Ectodermal cell (in vitro differentiated cells): ENCODE measurements at regions not wholly inside any gene's neighbourhood (a gene's known extent, or its start where the extent isn't known, plus 50 kb on each side); places are given as distances from the start of the nearest gene placed in this dataset.

Source experiments
- H3K27ac ChIP-seq: 2 replicates; pipeline ENCODE4 v1.7.0; 2013; ENCODE audit warnings: mild to moderate bottlenecking, low read depth, low read length; ENCODE audit not compliant: insufficient read depth, poor library complexity, severe bottlenecking
- H3K27me3 ChIP-seq: 2 replicates; pipeline ENCODE4 v1.7.0; 2013; ENCODE audit warnings: mild to moderate bottlenecking, low read length; ENCODE audit not compliant: insufficient read depth, control insufficient read depth, poor library complexity, severe bottlenecking
- H3K36me3 ChIP-seq: one replicate; pipeline ENCODE4 v1.7.0; 2013; ENCODE audit warnings: low read length; ENCODE audit not compliant: control insufficient read depth, insufficient read depth
- H3K4me1 ChIP-seq: one replicate; pipeline ENCODE4 v1.7.0; 2013; ENCODE audit warnings: low read length; ENCODE audit not compliant: control insufficient read depth, insufficient read depth
- H3K4me3 ChIP-seq: 2 replicates; pipeline ENCODE4 v1.7.0; 2013; ENCODE audit warnings: low read depth, low read length, control low read depth; ENCODE audit not compliant: insufficient read depth
- H3K9me3 ChIP-seq: 2 replicates; pipeline ENCODE4 v1.7.0; 2013; ENCODE audit warnings: mild to moderate bottlenecking, low read length, moderate library complexity; ENCODE audit not compliant: control insufficient read depth
- WGBS, 2 experiments: methylation state at CpG; one replicate each; pipeline ENCODE4 v1.1.7; 2013; ENCODE audit warnings: missing lambda C conversion rate in 2 of 2; 5-methylcytosine and 5-hydroxymethylcytosine counted together

GRCh38 chr6:23964865-23965264 is 161.2 kb upstream of the NRSN1 start:
- Histone ChIP-seq H3K4me3 (no peak overlapping the region), H3K27me3 (no peaks in the 10 kb centered on the region), H3K9me3 (no peaks in the 10 kb centered on the region), H3K4me1 (no peaks in the 10 kb centered on the region), H3K27ac (no peak overlapping the region), H3K36me3 (no peaks in the 10 kb centered on the region)
- WGBS, 2 experiments, result 94% methylated on average over 5 of the region's 5 CpGs

- no CpG with 5 or more reads among the region's 1 CpG for WGBS, 2 experiments
- no peaks in the 10 kb centered on the region for H3K27me3 ChIP-seq
- no peaks in the 10 kb centered on the region for H3K36me3 ChIP-seq
Observed at GRCh38 chr6:23969344-23969743, 156.7 kb upstream of the NRSN1 start.

GRCh38 chr6:23977706-23978105 is 148.3 kb upstream of the NRSN1 start:
- Histone ChIP-seq H3K4me3 (no peak overlapping the region), H3K27ac (no peak overlapping the region), H3K27me3 (no peaks in the 10 kb centered on the region), H3K9me3 (no peaks in the 10 kb centered on the region), H3K36me3 (no peaks in the 10 kb centered on the region), H3K4me1 (no peaks in the 10 kb centered on the region)
- 100% methylated on average over 1 of the region's 1 CpG; no CpG with 5 or more reads in 1 of the 2 experiments for WGBS, 2 experiments

More at GRCh38 chr6:23969344-23969743, 156.7 kb upstream of the NRSN1 start:
- no peak overlapping the region for H3K4me3 ChIP-seq
- H3K4me1 ChIP-seq, result no peaks in the 10 kb centered on the region
- no peak overlapping the region for H3K27ac ChIP-seq
- H3K9me3 ChIP-seq, result no peaks in the 10 kb centered on the region

GRCh38 chr6:23980965-23981364 is 145.1 kb upstream of the NRSN1 start:
- H3K27ac ChIP-seq, result no peak overlapping the region
- no peaks in the 10 kb centered on the region for H3K36me3 ChIP-seq
- peaks cover 4% of the 10 kb centered on the region for H3K4me1 ChIP-seq
- 85 to 91% methylated on average over 1 of the region's 1 CpG for WGBS, 2 experiments
- H3K9me3 ChIP-seq, result no peaks in the 10 kb centered on the region
- H3K27me3 ChIP-seq, result no peaks in the 10 kb centered on the region
- H3K4me3 ChIP-seq, result no peak overlapping the region

GRCh38 chr6:23981923-23982322 is 144.1 kb upstream of the NRSN1 start:
- Histone ChIP-seq H3K27me3 (no peaks in the 10 kb centered on the region), H3K9me3 (no peaks in the 10 kb centered on the region), H3K36me3 (no peaks in the 10 kb centered on the region), H3K27ac (no peak overlapping the region), H3K4me3 (no peak overlapping the region), H3K4me1 (peaks cover 4% of the 10 kb centered on the region)
- WGBS, 2 experiments, result 93 to 95% methylated on average over 5 of the region's 6 CpGs

- H3K4me3 ChIP-seq, result no peak overlapping the region
- H3K4me1 ChIP-seq, result peaks cover 4% of the 10 kb centered on the region
- WGBS, 2 experiments, result 64 to 71% methylated on average over 2 of the region's 2 CpGs
- H3K36me3 ChIP-seq, result no peaks in the 10 kb centered on the region
- H3K27me3 ChIP-seq, result no peaks in the 10 kb centered on the region
- H3K9me3 ChIP-seq, result no peaks in the 10 kb centered on the region
- no peak overlapping the region for H3K27ac ChIP-seq
Observed at GRCh38 chr6:23983735-23984134, 142.3 kb upstream of the NRSN1 start.

GRCh38 chr6:23985015-23985414 is 141.0 kb upstream of the NRSN1 start:
- no peaks in the 10 kb centered on the region for H3K36me3 ChIP-seq
- H3K4me1 ChIP-seq, result peaks cover 4% of the 10 kb centered on the region
- no peak overlapping the region for H3K27ac ChIP-seq
- H3K27me3 ChIP-seq, result no peaks in the 10 kb centered on the region
- H3K9me3 ChIP-seq, result no peaks in the 10 kb centered on the region
- no peak overlapping the region for H3K4me3 ChIP-seq
- WGBS, 2 experiments, result 94 to 100% methylated on average over 3 to 4 of the region's 4 CpGs

GRCh38 chr6:23989885-23990533 is 136.0 kb upstream of the NRSN1 start:
- WGBS, 2 experiments, result 92 to 93% methylated on average over 3 of the region's 3 CpGs
- no peaks in the 10 kb centered on the region for H3K27me3 ChIP-seq
- H3K27ac ChIP-seq, result no peak overlapping the region
- no peaks in the 10 kb centered on the region for H3K4me1 ChIP-seq
- no peak overlapping the region for H3K4me3 ChIP-seq
- no peaks in the 10 kb centered on the region for H3K9me3 ChIP-seq
- no peaks in the 10 kb centered on the region for H3K36me3 ChIP-seq

- no CpG with 5 or more reads among the region's 1 CpG for WGBS, 2 experiments
- H3K9me3 ChIP-seq, result no peaks in the 10 kb centered on the region
- no peaks in the 10 kb centered on the region for H3K4me1 ChIP-seq
- H3K36me3 ChIP-seq, result no peaks in the 10 kb centered on the region
- no peak overlapping the region for H3K27ac ChIP-seq
- H3K27me3 ChIP-seq, result no peaks in the 10 kb centered on the region
- H3K4me3 ChIP-seq, result no peak overlapping the region
Observed at GRCh38 chr6:23994013-23994412, 132.0 kb upstream of the NRSN1 start.

GRCh38 chr6:24004062-24004461 is 122.0 kb upstream of the NRSN1 start:
- H3K27ac ChIP-seq, result no peak overlapping the region
- no peak overlapping the region for H3K4me3 ChIP-seq
- H3K36me3 ChIP-seq, result no peaks in the 10 kb centered on the region
- 91 to 94% methylated on average over 3 of the region's 3 CpGs for WGBS, 2 experiments
- peaks cover 25% of the 10 kb centered on the region for H3K4me1 ChIP-seq
- no peaks in the 10 kb centered on the region for H3K9me3 ChIP-seq
- H3K27me3 ChIP-seq, result no peaks in the 10 kb centered on the region

- WGBS, 2 experiments, result 88 to 92% methylated on average over 1 of the region's 1 CpG
- Histone ChIP-seq H3K36me3 (no peaks in the 10 kb centered on the region), H3K9me3 (no peaks in the 10 kb centered on the region), H3K4me3 (no peak overlapping the region), H3K4me1 (peaks cover 30% of the 10 kb centered on the region), H3K27ac (no peak overlapping the region), H3K27me3 (no peaks in the 10 kb centered on the region)
Observed at GRCh38 chr6:24004659-24005058, 121.4 kb upstream of the NRSN1 start.
